ENCODE measurements at regions not wholly inside any gene's neighbourhood (a gene's known extent, or its start where the extent isn't known, plus 50 kb on each side); places are given as distances from the start of the nearest gene placed in this dataset.

DNA sequence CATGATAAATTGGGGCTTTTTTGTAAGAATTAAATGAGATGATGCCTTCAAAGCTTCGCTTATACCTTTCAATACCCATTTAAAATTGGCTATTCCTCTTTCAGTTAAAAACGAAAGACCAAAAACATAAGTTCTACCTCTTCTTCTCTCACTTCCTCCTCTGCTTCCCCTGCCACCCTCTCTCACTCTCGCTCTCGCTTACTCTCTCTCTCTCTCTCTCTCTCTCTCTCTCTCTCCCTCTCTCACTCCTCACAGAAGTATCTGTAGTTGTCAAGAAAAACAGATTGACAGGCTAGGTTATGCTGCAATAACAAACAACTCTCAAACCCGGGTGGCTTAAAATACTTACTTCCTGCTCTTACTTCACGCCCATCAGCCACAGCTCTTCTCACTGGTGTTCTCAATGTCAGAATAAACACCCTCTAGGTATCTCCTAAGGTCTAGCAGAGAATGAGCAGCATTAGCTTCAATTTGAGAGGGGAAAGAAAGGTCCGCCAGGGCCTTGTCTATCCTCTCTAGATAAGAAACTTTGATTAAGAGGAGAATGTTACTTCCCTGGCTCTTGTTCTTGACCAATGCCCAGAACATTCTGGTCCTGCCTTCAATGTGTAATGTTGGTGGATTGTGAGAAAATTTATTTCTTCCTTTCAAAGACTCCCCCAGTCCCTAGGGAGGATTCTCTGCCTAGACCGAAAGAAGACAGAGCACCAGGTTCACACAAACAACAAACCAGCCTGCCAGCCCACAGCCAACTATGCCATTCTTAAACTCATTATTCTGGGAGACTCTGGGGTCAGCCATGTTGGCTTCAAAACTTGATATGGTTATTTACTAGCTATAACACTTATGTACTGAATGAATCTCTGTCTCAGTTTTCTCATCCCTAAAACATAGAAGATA lies 1028.7 kb downstream of the XPNPEP1 start:
- no peak for ATAC-seq
- intact Hi-C loops (cut with DNase I, micrococcal nuclease): no loop called here
- H3K36me3 ChIP-seq (ENCODE audit: low read depth): no peaks in the 10 kb centered on the region

DNA sequence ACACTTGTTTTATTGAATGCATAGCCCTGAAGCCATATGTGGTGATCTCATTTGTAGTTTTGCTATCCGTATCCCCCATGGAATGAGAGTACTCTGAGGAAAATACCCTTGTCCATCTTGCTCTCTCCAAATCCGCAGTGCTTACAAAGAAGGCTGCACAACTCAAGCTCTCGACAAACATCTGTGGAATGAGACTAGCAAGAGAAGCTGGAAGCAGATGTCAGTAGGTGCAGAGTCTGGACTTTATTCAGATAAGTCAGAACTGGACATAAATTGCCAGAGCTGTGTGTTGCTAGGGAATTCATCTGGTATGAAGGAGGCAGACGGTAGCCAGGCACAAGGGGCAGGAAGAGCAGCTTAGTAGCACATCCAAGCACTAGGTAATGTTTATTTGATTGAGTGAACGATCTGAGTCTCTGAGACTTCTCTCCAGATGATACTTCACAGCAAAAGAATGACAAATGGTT lies 1046.2 kb downstream of the XPNPEP1 start:
- TF ChIP-seq, protein P1, sequence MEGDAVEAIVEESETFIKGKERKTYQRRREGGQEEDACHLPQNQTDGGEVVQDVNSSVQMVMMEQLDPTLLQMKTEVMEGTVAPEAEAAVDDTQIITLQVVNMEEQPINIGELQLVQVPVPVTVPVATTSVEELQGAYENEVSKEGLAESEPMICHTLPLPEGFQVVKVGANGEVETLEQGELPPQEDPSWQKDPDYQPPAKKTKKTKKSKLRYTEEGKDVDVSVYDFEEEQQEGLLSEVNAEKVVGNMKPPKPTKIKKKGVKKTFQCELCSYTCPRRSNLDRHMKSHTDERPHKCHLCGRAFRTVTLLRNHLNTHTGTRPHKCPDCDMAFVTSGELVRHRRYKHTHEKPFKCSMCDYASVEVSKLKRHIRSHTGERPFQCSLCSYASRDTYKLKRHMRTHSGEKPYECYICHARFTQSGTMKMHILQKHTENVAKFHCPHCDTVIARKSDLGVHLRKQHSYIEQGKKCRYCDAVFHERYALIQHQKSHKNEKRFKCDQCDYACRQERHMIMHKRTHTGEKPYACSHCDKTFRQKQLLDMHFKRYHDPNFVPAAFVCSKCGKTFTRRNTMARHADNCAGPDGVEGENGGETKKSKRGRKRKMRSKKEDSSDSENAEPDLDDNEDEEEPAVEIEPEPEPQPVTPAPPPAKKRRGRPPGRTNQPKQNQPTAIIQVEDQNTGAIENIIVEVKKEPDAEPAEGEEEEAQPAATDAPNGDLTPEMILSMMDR (IDR thresholded peaks at IDR 0.05): no peak
- H3K4me3 ChIP-seq: no peak overlapping the region
- no peaks in the 10 kb centered on the region for H3K4me1 ChIP-seq (ENCODE audit: low read depth)
- ATAC-seq: no peak
- no peak for DNase-seq
- intact Hi-C loops (cut with DNase I, micrococcal nuclease): no loop called here
- H3K36me3 ChIP-seq (ENCODE audit: low read depth): no peaks in the 10 kb centered on the region
- H3K9me3 ChIP-seq: no peaks in the 10 kb centered on the region

More for the DNA sequence above, 1028.7 kb downstream of the XPNPEP1 start:
- TF ChIP-seq, protein P1 (IDR thresholded peaks at IDR 0.05): no peak
- H3K4me1 ChIP-seq (ENCODE audit: low read depth): no peaks in the 10 kb centered on the region
- no peak for DNase-seq
- no peaks in the 10 kb centered on the region for H3K9me3 ChIP-seq
- no peak overlapping the region for H3K4me3 ChIP-seq

DNA sequence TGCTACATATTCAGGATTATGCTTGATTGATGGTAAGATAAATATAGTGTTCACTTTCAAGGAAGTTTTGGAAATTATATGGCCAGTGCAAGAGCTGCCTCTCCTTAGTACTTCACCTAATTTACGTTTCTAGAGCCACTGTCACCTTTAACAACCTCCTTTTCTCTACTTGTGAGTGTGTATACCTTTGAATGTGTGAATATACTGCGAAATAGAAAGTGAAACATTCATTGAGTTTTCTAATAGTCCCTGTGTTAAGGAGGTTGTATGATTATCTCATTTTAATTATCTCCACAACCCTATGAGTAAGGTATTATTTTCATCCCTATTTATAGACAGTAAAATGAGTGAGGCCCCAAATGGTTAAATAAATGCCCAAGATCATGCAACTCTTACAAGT lies 1050.5 kb downstream of the XPNPEP1 start:
- Histone ChIP-seq H3K4me1 (ENCODE audit: low read depth) (no peaks in the 10 kb centered on the region), H3K36me3 (ENCODE audit: low read depth) (no peaks in the 10 kb centered on the region), H3K4me3 (no peak overlapping the region), H3K9me3 (no peaks in the 10 kb centered on the region)
- DNase-seq (no peak), ATAC-seq (no peak)
- intact Hi-C loops (cut with DNase I, micrococcal nuclease): no loop called here
- TF ChIP-seq, protein P1 (IDR thresholded peaks at IDR 0.05): no peak

DNA sequence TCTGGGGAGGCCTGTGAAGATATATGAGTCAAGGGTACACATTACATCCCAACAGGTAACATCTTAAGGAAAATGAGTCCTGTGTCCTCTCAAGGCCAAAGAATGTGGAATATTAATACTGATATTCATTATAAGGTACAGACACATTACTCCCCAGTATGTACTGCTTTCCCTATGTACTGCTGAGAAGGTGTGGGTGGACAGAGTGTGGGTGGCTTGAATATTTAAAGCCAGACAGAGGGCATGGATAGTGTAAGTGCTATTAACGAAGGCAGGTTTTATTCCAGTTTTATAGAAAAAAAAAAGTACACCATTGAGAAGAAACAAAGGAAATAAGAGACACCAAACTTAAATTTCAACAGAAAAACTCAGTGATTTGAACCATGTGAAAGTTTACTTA lies 1054.4 kb downstream of the XPNPEP1 start:
- H3K36me3 ChIP-seq (ENCODE audit: low read depth): no peaks in the 10 kb centered on the region
- no peak for ATAC-seq
- H3K4me3 ChIP-seq: no peak overlapping the region
- DNase-seq: no peak
- H3K9me3 ChIP-seq: no peaks in the 10 kb centered on the region
- no peaks in the 10 kb centered on the region for H3K4me1 ChIP-seq (ENCODE audit: low read depth)
- TF ChIP-seq, protein P1 (IDR thresholded peaks at IDR 0.05): no peak
- intact Hi-C loops (cut with DNase I, micrococcal nuclease): no loop called here

DNA sequence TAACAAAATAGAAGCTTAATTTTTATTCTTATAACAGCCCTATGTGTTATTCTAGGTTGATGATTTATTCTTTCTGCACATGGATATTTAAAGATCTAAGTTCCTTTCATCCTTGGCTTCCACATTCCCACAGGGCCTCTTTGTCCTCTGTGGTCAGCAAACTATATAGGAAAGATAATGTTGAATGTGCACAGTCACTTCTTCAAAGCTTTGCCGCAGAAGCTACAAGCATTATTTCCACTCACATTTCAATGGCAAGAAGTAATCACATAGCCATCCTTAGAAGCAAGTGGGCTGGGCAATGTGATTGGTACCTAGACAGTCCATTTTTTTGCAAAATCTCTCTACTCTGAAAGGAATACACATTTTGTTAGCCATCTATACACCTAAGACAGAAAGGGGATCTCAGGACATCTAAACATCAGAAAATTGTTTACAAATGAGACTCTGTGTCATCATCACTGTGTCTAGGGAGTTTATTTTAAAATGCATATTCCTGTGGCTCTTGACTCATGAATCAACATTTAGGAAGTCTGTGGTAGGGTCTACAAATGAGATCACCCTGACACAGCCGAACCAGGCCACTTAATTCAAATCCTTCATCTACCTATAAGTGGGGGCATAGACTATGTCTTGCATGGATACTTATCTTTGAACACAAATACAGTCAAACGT lies 1060.5 kb downstream of the XPNPEP1 start:
- DNase-seq (no peak), ATAC-seq (no peak)
- Histone ChIP-seq H3K4me3 (no peak overlapping the region), H3K9me3 (no peaks in the 10 kb centered on the region), H3K36me3 (ENCODE audit: low read depth) (no peaks in the 10 kb centered on the region), H3K4me1 (ENCODE audit: low read depth) (no peaks in the 10 kb centered on the region)
- intact Hi-C loops (cut with DNase I, micrococcal nuclease): no loop called here
- TF ChIP-seq, protein P1 (IDR thresholded peaks at IDR 0.05): no peak

All from mucosa of descending colon (tissue), 3 donors.